GM21786 (cell line): ENCODE measurements at regions not wholly inside any gene's neighbourhood (a gene's known extent, or its start where the extent isn't known, plus 50 kb on each side); places are given as distances from the start of the nearest gene placed in this dataset.

Experiments used
- ATAC-seq: cut with Tn5 transposase; IDR thresholded peaks from one replicate; pipeline ENCODE4 v1.9.1; 2021; ENCODE audit not compliant: unreplicated experiment

DNA sequence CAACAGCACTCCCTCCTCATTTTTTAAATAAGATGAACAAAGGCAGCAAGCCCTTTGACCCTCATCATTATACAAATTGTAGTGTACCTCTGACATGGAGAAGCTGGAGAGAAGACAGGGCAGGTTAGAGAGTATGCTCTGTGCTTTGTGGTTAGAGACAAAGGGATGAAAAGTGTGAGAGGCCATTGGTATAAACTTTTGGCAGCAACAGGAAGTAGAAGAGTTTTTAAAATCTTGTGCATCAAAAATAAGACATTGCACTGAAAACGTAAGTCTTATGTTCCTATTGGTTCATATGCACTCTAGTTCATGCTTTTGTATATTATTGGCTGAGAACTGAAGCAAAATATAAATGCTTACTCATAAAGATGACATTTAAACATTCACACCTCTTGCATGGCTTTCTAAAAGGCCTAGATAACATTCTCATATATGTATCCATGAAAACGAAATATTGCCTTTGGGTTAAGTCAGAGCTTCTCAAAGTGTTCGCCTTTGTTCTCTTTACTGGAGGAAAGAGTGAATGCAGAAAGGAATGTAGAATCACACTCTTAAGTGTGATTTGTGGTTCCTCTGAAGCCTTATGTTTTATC is 158.0 kb downstream of the PALM2AKAP2 start:
- no peak for ATAC-seq

DNA sequence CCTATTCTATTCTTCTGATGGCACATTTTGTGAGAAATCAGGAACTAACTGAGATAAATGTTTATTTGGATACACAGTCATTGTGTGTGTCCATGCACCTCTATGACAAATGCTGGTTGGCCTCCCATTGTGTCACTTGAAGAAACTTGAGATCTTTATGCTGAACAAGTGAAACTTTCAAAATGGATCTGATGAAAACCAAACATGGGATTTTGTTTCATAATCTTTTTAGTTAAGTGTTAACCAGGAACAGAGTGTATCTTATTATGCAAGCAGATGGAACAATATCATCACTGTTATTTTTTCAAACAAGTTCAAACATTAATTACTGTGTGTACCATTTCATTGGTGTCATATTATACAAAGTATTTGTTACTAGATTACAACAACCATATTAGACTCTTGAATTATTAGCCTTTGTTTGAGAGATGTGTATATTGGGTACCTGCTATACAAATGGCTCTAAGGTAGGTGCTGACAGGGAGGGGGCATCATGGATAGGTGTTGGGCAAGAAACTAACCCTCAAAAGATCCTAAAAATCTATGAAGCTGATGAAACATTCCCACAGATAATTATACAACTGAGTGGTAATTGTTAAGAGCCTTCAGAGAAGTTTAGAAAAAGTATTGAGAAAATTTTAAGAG is 159.8 kb downstream of the PALM2AKAP2 start:
- ATAC-seq = no peak

DNA sequence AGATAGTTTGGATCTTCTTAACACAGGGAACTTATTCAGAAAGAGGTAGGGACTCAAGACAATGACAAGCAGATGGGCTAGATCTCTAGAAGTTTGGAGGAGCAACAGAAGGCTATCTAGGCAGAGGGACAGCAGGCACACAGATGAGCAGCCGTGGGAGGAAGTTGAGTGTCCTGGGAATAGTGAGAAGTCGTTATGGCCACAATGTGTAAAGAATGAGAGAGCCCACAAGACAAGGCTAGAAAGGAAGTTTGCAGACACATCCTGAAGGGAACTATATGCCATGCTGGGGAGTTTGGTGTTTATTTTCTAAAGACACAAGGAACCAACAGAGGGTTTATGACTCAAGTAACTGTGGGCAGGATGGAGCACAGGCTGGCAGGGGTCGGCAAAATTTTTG is 160.6 kb downstream of the PALM2AKAP2 start:
- ATAC-seq = no peak

DNA sequence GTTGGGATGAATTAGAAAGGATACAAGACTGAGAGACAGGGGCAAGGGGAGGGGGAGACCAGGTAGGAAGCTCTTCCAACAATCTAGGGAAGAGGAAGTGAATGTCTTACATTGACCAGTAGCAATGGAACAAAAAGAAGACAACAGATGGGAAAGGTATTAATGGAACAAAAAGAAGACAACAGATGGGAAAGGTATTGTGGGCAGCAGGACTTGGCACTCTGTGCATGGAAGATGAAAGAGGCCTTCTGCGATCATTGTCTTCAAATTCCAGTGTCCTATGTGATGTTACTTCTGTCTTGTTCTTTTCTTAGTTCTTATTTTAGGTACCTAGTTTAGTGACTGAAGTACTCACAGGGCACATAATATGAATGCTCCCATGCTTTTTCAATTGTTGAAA is 161.8 kb downstream of the PALM2AKAP2 start:
- no peak for ATAC-seq

DNA sequence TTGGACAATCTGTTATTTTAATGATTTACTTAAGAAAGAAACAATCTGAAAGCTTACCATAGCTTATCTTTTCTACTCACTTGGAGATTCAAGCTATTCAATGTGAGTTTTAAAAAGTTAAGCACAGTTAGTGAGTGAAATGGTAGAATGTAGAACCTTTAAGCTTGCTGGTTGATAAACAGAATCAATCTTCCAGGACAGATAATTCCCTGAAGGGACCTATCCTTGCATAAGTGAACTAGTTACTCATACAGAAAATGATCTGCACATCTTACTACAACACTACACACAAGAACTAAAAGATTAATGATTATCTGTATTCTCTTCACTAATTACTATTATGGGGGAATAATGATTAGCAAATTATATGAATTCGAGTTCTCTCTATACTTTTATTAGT is 165.6 kb downstream of the PALM2AKAP2 start:
- no peak for ATAC-seq

DNA sequence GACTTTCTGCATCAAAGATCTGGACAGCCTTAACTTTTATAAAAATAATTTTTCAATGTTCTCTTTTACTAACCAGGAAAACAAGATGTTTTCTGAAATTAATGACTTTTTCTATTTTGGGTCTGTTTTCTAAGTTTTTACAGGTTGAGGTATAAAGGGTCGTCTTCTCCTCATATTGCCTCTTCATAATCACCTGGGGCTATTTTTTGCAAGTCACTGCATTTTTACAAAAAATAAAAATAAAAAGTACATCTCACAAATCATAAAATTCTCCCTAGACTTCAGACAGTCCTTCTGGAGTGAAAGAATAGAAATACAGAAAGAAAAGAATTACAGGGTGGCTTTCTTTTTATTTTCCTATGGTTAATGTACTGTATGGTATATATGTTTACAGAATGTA is 168.5 kb downstream of the PALM2AKAP2 start:
- no peak for ATAC-seq

DNA sequence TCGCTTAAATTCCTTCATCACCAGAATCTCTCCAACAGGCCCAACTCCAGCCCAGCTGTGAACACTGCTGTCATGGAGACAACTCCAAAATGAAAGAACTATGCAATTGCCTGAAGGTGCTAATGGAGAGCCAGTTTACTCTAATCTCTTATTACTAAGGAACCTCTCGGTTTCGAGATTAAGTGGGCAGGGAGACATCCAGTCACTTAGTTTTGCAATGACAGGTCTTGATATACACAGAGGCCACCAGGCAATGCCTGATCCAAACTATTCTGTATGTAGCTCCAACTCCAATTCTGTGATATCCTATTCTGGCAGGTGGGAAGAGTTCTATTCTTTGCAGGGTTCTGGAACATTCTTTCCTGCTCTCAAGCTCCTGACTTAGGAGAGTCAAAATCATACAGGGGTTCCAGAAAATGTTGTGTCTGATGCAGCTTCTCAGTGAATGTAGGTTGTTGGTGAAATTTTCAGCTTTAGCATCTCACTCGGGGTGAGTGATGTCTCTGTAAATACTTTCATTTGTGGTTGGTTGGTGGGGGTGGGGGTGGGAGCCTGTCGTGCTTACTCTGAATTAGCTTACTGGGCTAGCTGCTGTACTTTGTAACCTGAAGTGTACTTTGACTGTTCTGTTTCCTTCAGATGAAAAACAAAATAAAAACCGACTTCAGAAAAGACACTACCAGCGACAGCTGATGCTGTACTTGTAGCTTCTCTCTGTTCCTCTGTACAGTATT is 170.9 kb downstream of the PALM2AKAP2 start:
- peak; percentile 68 for ATAC-seq

DNA sequence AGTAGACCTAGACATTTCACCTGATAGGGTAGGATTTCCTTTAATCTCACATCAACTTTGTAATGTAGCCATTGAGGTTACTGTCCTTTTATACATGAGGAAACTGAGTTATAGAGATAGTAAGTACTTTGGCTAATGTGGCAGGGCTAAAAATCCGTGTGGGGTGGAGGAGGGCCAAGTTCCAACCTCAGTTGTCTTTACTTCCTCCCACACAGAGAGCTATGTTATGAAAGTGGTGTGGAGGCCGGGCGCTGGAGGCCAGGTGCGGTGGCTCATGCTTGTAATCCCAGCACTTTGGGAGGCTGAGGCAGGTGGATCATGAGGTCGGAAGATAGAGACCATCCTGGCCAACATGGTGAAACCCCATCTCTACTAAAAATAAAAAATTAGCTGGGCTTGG is 173.3 kb downstream of the PALM2AKAP2 start:
- no peak for ATAC-seq

DNA sequence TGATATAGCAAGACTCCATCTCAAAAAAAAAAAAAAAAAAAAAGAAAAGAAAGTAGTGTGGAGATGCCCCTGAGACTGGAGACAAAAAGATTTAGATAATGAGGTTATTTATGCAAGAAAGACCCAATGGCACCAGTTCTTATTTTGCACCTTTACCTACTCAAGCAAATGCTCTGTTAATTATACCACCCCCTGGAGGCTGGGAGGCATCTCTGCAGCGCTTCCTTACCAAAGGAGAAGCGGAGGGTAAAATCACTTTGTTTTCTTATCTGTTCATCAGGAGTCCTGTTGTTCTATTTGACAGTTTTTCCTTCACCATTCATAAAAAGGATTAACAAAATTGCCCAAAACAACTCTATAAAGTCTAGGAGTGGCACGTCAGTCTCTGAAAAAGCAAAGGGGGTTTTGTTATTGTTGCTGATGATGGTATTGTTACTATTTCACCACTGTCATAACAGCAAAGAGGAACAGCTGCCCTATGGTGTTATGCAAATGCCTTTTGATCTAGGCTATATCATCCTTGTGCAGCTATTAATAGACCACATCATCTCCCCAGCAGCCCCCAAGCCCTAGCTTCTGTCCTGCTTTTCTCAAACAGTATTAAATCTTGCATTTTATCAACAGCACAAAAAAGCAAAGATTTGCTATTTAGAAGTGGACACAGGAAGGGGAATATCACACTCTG is 174.0 kb downstream of the PALM2AKAP2 start:
- no peak for ATAC-seq

DNA sequence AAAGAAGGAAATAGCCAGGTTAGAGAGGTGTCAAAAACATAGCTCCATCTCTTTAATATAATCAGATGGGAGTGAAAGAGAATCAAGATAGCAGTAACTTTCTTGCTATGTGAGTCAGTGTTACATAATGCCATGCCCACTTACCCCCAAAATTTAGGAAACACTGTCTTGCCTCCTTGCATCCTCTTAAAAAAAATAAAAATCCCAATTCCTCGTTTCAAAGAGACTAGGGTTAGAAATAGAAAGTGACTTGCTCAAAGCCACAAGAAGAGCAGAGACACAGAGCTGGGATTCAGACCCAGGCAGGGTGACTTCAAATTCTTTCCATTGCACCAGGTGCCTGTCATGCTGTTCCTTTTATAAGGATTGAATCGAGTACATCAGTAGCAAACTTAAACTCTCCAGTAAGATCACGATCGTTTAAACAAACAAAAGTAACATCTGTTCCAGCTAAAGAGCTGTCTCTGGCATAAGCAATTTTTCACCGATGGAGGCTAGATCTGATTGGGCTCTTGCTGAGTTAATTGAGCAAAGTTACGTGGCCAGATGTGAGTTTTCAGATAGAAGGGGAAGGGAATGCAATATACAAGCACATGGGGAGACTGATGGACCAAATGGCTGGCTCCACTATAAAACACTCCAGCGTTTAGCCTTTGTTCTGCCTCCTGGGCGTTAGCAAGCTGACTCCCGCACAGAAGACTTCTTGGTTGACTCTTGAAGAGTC is 176.9 kb downstream of the PALM2AKAP2 start:
- no peak for ATAC-seq

DNA sequence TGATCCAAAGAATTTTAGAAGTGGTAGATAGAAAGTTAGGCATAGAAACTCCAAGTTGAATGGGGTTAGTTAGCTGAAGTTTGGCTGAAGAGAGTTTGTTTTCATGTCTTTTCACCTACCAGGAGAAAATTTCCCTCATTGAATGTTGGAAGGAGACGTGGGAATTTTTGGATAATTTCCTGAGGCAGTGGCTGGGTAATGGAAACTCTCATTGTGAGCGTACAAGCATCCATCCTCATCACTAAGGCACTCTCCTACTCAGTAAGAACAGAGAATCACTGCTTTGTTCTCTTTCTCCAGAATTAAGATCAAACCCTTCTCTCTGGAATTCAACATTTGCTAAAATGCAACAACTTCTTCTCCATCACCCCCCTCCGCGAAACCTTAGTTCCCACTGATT is 179.7 kb downstream of the PALM2AKAP2 start:
- no peak for ATAC-seq

DNA sequence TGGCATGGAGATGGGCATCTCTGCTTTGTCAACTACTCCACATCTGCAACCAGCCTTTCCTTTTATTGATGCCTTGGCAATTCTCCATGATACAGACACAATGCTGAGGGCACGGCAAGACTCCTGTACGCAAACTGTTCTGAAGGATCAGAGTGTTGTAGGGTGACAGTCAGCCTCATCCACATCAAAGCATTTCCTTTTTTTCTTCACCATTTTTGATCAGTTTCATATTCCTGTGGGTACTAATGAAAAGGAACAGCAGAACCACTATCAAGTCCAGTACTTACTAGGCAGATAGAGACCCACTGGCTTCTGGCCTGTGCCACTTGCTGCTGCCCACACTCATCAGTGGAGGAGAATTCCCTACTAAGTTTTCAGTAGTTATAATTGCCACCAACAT is 181.6 kb downstream of the PALM2AKAP2 start:
- ATAC-seq = no peak

DNA sequence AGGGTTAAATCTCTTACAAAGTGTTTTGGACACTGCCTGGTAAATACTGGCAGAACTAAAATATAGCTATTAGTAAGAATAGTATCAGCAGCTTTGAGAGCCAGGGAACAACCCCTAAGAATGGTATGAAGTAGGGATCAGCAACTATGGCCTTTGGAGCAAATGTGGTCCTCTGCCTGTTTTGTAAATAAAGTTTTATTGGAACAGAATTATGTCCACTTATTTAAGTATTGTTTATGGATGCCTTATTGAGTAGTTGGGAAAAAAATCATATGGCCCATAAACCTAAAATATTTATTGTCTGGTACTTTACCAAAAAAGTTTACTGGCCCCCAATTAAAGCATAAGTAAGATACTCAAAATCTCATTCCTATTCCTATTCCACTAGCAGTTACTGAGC is 182.2 kb downstream of the PALM2AKAP2 start:
- no peak for ATAC-seq

DNA sequence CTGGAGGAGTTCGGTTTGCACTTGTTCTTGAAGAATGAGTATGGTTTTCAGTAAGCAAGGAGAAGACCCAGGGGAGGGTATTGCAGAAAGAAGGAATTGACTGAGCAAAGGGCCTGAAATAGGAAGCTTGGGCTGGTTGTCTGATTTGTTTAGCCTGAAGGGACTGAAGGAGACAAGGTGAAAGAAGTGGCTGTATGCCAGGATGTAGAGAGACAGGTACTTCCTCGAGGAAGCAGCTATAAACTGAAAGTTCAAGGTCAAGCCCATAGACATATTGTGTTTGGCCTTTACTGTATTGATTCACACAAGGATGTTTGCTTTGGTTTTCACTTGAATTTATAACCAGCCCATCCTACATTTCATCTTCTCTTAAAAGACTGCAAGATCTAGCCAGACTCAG is 183.1 kb downstream of the PALM2AKAP2 start:
- no peak for ATAC-seq

DNA sequence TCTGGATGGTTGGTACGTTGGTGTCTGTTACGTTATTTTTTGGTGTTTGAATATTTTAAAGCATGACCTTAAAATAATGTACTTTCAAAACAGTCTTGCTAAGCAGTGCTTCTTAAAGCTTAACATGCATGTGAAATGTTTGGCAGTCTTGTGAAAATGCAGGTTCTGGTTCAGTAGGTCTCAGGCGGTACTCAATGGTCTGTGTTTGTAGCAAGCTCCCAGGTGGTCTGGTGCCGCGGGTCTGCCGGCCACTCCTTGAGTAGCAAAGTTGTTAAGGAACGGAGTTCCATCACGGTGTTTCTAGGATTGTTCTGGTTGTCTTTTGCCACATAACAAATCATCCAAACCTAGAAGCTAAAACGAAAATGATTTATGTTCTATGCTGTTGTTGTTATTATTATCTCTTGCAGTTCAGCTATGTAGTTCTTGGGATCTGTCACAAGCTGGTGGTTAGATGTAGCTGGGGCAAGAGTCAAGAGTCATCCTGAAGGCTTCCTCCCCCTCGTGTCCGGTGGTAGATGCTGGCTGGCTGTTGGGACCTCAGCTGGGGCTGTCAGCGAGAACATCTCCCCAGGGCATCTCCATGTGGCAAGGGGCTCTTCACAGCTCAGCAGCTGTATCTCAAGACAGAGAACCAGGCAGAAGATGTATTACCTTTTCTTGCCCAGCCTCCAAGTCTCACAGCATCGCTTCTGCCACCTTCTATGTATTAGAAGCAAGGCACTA is 186.8 kb downstream of the PALM2AKAP2 start:
- peak; percentile 36 for ATAC-seq

DNA sequence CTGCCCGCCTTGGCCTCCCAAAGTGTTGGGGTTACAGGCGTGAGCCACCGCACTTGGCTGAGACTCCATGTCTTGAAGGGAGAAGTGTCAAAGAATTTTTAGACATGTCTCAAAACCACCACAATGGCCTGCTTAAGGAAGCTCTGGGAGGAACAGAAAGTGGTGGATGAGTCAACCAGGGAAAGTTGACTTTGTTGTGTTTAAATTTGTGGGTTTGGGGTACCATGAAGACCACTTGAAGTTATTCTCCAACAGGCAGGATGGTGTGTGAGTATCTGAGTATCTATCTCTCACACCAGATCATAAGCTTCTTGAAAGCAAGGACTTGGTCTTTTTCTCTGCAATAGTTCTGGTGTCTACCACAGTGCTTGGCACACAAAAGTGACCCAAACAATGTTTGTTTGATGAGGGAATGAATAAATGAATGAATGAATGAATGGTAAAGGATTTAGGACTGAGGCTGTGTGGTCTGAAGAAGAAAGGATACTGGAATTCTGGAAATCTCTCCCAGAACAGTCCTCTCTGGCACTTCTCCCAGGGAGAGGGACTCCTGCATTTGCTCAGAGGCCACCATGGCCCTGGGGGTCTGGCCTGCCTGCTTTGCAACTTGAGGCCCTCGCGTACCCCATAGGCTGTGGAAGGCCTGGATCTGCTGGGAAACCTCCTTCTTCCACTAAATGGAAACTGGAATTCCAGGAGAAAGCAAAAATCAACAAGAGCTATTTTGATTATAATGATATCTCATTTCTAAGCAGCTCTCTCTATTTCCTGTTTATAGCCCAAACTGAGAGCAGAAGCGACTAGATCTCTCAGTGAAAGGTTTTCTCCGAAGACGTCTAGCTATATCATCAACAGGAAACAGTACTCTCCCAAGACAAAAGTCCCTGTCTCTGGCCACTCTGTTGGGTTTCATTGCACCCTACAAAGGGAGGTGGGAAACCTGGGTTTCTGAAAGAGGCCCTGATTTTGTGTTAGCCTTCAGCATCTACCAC is 187.9 kb downstream of the PALM2AKAP2 start:
- ATAC-seq = peak; percentile 31

DNA sequence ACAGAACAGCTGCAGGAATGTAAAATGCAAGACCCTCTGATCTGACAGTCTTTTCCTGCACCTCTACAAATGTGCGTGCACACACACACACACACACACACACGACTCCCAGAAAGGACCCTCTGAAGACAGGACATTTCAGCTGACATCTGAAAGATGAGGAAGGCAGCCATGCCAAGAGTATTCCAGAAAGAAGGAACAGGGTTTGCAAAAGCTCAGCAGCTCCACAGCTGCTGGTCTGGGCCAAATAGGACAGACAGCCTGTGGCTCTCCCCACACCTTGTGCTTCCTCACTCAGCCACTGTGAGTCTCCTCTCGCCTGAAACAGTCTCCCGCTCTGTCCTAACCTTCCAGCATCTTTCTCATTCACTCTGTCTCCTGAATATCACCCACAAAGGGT is 189.0 kb downstream of the PALM2AKAP2 start:
- no peak for ATAC-seq

DNA sequence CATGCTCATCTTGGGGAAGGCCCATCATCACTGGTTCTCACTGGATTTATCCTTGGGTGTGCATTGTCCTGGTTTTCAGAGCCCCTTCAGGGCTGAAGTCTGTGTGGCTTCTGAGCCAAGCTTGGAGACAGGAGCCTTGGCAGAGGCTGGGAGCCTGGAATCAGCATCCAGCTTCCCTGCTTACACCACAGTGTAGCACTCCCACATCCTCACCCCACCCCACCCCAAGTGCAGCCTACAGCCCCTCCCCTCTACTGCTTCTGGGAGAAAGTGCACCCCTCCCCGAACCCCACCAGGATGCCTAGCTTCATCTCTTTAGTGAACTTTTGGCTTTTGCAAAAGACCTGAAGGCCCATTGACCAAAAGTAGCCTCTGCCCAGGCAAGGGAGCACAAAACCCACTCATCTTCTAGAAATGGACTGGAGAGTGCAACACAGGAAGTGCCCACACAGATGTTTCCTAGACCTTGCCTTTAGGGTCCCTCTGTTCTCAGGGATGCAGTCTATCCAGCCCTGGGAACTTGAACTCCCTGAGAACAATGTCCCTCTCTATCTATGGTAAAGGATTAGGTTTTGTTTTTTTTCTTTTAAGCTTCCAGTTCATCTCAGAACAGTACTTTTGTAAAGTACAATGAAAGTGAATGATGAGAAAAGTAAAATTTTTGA is 189.7 kb downstream of the PALM2AKAP2 start:
- ATAC-seq = no peak

DNA sequence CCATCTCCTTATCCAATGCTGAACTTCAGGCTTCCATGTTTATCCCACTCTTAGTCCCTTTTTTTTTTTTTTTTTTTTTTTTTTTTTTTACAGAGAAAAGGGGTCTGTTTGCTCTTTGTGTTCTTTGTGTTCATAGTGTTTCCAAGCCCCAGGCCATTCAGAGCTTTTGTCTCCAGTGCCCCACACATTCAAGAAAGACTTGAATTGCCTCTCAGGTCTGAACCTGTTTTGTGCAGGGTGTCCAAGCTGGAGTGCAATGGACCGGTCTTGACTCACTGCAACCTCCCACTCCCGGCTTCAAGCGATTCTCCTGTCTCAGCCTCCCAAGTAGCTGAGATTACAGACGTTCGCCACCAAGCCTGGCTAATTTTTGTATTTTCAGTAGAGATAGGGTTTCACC is 191.2 kb downstream of the PALM2AKAP2 start:
- ATAC-seq = no peak
